Ovary (tissue), 3 donors: ENCODE measurements at regions not wholly inside any gene's neighbourhood (a gene's known extent, or its start where the extent isn't known, plus 50 kb on each side); places are given as distances from the start of the nearest gene placed in this dataset.

Source experiments
- EP300 ChIP-seq: sonication (generic); formaldehyde crosslinking; IDR thresholded peaks from one replicate; pipeline ENCODE4 v1.6.1; 2017; ENCODE audit warnings: antibody characterized with exemption
- POLR2A ChIP-seq: fragments of 450-650 bp; IDR thresholded peaks from one replicate; pipeline ENCODE4 v1.6.1; 2017; ENCODE audit warnings: antibody characterized with exemption, mild to moderate bottlenecking, moderate library complexity
- TF ChIP-seq, protein P1 (sequence below), 3 donors: fragments of 450-650 bp in 2 of 3; fragments of 200-600 bp in 1 of 3; IDR thresholded peaks; one replicate each; pipeline versions ENCODE4 v1.5.1 to v1.8.0; 2016 to 2022; ENCODE audit warnings: antibody characterized with exemption in 3 of 3, mild to moderate bottlenecking in 1 of 3
- donor health status: DM: no; HTN: no; CAD: no.

- TF ChIP-seq, protein P1, sequence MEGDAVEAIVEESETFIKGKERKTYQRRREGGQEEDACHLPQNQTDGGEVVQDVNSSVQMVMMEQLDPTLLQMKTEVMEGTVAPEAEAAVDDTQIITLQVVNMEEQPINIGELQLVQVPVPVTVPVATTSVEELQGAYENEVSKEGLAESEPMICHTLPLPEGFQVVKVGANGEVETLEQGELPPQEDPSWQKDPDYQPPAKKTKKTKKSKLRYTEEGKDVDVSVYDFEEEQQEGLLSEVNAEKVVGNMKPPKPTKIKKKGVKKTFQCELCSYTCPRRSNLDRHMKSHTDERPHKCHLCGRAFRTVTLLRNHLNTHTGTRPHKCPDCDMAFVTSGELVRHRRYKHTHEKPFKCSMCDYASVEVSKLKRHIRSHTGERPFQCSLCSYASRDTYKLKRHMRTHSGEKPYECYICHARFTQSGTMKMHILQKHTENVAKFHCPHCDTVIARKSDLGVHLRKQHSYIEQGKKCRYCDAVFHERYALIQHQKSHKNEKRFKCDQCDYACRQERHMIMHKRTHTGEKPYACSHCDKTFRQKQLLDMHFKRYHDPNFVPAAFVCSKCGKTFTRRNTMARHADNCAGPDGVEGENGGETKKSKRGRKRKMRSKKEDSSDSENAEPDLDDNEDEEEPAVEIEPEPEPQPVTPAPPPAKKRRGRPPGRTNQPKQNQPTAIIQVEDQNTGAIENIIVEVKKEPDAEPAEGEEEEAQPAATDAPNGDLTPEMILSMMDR (IDR thresholded peaks at IDR 0.05), result no peak
- no peak for TF ChIP-seq EP300
- no peak for TF ChIP-seq POLR2A
Measured at GRCh38 chr9:18238254-18238653, 235.7 kb upstream of the ADAMTSL1 start.
